ENCODE measurements at regions not wholly inside any gene's neighbourhood (a gene's known extent, or its start where the extent isn't known, plus 50 kb on each side); places are given as distances from the start of the nearest gene placed in this dataset.
"Not testable (repeated sequence)": the region's sequence is repeated elsewhere in the genome, so short reads cannot be mapped to it uniquely, and the experiment has no call there.

- no peaks in the 10 kb centered on the region for H3K36me3 ChIP-seq (ENCODE audit: low read depth)
- peaks cover 11% of the 10 kb centered on the region for H3K27me3 ChIP-seq (ENCODE audit: insufficient read depth, poor library complexity, severe bottlenecking)
- no peaks in the 10 kb centered on the region for H3K9me3 ChIP-seq (ENCODE audit: severe bottlenecking)
- ATAC-seq (ENCODE audit: low read depth) = no peak
- no peak for TF ChIP-seq CTCF (IDR thresholded peaks at IDR 0.05; ENCODE audit: poor library complexity, severe bottlenecking)
- no peak overlapping the region for H3K4me3 ChIP-seq (ENCODE audit: severe bottlenecking)
- DNase-seq (ENCODE audit: low spot score) = no peak
- no peaks in the 10 kb centered on the region for H3K4me1 ChIP-seq (ENCODE audit: insufficient read depth, poor library complexity, severe bottlenecking)
- H3K27ac ChIP-seq (ENCODE audit: poor library complexity, severe bottlenecking) = no peak overlapping the region
Measured at GRCh38 chr5:163950248-163950647, 444.8 kb downstream of the MAT2B start.

GRCh38 chr5:163951069-163951468, 445.6 kb downstream of the MAT2B start:
- Histone ChIP-seq H3K4me3 (ENCODE audit: severe bottlenecking) (no peak overlapping the region), H3K36me3 (ENCODE audit: low read depth) (no peaks in the 10 kb centered on the region), H3K27me3 (ENCODE audit: insufficient read depth, poor library complexity, severe bottlenecking) (peaks cover 11% of the 10 kb centered on the region), H3K4me1 (ENCODE audit: insufficient read depth, poor library complexity, severe bottlenecking) (no peaks in the 10 kb centered on the region), H3K27ac (ENCODE audit: poor library complexity, severe bottlenecking) (no peak overlapping the region), H3K9me3 (ENCODE audit: severe bottlenecking) (no peaks in the 10 kb centered on the region)
- DNase-seq (ENCODE audit: low spot score) (no peak), ATAC-seq (ENCODE audit: low read depth) (no peak)
- no peak for TF ChIP-seq CTCF (IDR thresholded peaks at IDR 0.05; ENCODE audit: poor library complexity, severe bottlenecking)

- DNase-seq (ENCODE audit: low spot score) = no peak
- no peak for TF ChIP-seq CTCF (IDR thresholded peaks at IDR 0.05; ENCODE audit: poor library complexity, severe bottlenecking)
- no peaks in the 10 kb centered on the region for H3K4me1 ChIP-seq (ENCODE audit: insufficient read depth, poor library complexity, severe bottlenecking)
- no peak for ATAC-seq (ENCODE audit: low read depth)
- no peak overlapping the region for H3K4me3 ChIP-seq (ENCODE audit: severe bottlenecking)
- H3K27ac ChIP-seq (ENCODE audit: poor library complexity, severe bottlenecking) = no peak overlapping the region
- H3K36me3 ChIP-seq (ENCODE audit: low read depth) = no peaks in the 10 kb centered on the region
- no peaks in the 10 kb centered on the region for H3K9me3 ChIP-seq (ENCODE audit: severe bottlenecking)
- H3K27me3 ChIP-seq (ENCODE audit: insufficient read depth, poor library complexity, severe bottlenecking) = peaks cover 11% of the 10 kb centered on the region
Measured at GRCh38 chr5:163953901-163954300, 448.5 kb downstream of the MAT2B start.

- not testable (repeated sequence) for ATAC-seq (ENCODE audit: low read depth); H3K36me3 ChIP-seq (ENCODE audit: low read depth)
Measured at GRCh38 chr5:163961230-163961629, 455.8 kb downstream of the MAT2B start.

GRCh38 chr5:163963881-163964280, 458.5 kb downstream of the MAT2B start:
- TF ChIP-seq CTCF (IDR thresholded peaks at IDR 0.05; ENCODE audit: poor library complexity, severe bottlenecking) = no peak
- no peak overlapping the region for H3K4me3 ChIP-seq (ENCODE audit: severe bottlenecking)
- H3K36me3 ChIP-seq (ENCODE audit: low read depth) = no peaks in the 10 kb centered on the region
- DNase-seq (ENCODE audit: low spot score) (no peak), ATAC-seq (ENCODE audit: low read depth) (no peak)
- H3K27ac ChIP-seq (ENCODE audit: poor library complexity, severe bottlenecking) = no peak overlapping the region
- no peaks in the 10 kb centered on the region for H3K9me3 ChIP-seq (ENCODE audit: severe bottlenecking)
- H3K27me3 ChIP-seq (ENCODE audit: insufficient read depth, poor library complexity, severe bottlenecking) = no peaks in the 10 kb centered on the region
- no peaks in the 10 kb centered on the region for H3K4me1 ChIP-seq (ENCODE audit: insufficient read depth, poor library complexity, severe bottlenecking)

More at GRCh38 chr5:163961230-163961629, 455.8 kb downstream of the MAT2B start:
- H3K27ac ChIP-seq (ENCODE audit: poor library complexity, severe bottlenecking); DNase-seq (ENCODE audit: low spot score); H3K4me3 ChIP-seq (ENCODE audit: severe bottlenecking); H3K4me1 ChIP-seq (ENCODE audit: insufficient read depth, poor library complexity, severe bottlenecking); H3K9me3 ChIP-seq (ENCODE audit: severe bottlenecking); H3K27me3 ChIP-seq (ENCODE audit: insufficient read depth, poor library complexity, severe bottlenecking): not testable (repeated sequence)
